B cell (primary cell): ENCODE measurements at regions not wholly inside any gene's neighbourhood (a gene's known extent, or its start where the extent isn't known, plus 50 kb on each side); places are given as distances from the start of the nearest gene placed in this dataset.

Experiments used
- ATAC-seq: fragments of 200-7000 bp; cut with Tn5 transposase; one replicate; pipeline ENCODE4 v1.10.0; 2021; ENCODE audit warnings: low read depth, mild to moderate bottlenecking, moderate number of reproducible peaks, moderate library complexity
- CTCF ChIA-PET: fragments of 350-600 bp; sonication (Branson Sonifier 250); formaldehyde crosslinking; loops from one replicate; lab custom pipeline; 2021; ENCODE audit warnings: antibody characterized with exemption, inconsistent platforms; lab: Charles Lee
- POLR2A ChIA-PET: fragments of 350-600 bp; sonication (Branson Sonifier 250); formaldehyde crosslinking; loops from one replicate; lab custom pipeline; 2021; ENCODE audit warnings: antibody characterized with exemption; lab: Charles Lee
- DNase-seq: peaks from one replicate; pipeline ENCODE4 v3.0.0; 2013
- H2AFZ ChIP-seq: 2 replicates; pipeline ENCODE4 v1.6.1; 2012; ENCODE audit warnings: mild to moderate bottlenecking, low read depth, low read length; ENCODE audit not compliant: insufficient read depth, poor library complexity, severe bottlenecking
- H3K27ac ChIP-seq, 2 donors: 1 replicate in 1 of 2; 2 replicates in 1 of 2; pipeline ENCODE4 v1.5.1; 2012 to 2013; ENCODE audit warnings: low read length in 2 of 2, mild to moderate bottlenecking in 2 of 2, moderate library complexity in 1 of 2
- H3K27me3 ChIP-seq, 4 experiments: fragments of 200-600 bp in 1 of 4; sonication (generic) in 1 of 4; replicated peaks in 1 of 4; 1 replicate in 2 of 4; 2 replicates in 2 of 4; pipeline versions ENCODE4 v1.6.1 to v1.7.0; 2013 to 2016; ENCODE audit warnings: low read length in 3 of 4, mild to moderate bottlenecking in 2 of 4, mixed read lengths in 1 of 4, moderate library complexity in 1 of 4; ENCODE audit not compliant: insufficient read depth in 4 of 4, control insufficient read depth in 3 of 4; ENCODE audit errors: control extremely low read depth in 1 of 4
- H3K36me3 ChIP-seq, 2 experiments: replicated peaks in 1 of 2; 1 replicate in 1 of 2; 2 replicates in 1 of 2; pipeline versions ENCODE4 v1.6.1 to v1.7.1; 2013; ENCODE audit warnings: low read length in 1 of 2; ENCODE audit not compliant: insufficient read depth in 2 of 2, control insufficient read depth in 1 of 2; ENCODE audit errors: control extremely low read depth in 1 of 2, extremely low read depth in 1 of 2
- H3K4me1 ChIP-seq, 2 donors: fragments of 200-600 bp in 1 of 2; sonication (generic) in 1 of 2; 1 replicate in 1 of 2; 2 replicates in 1 of 2; pipeline versions ENCODE4 v1.5.1 to v1.6.1; 2013 to 2017; ENCODE audit warnings: low read length in 2 of 2; ENCODE audit not compliant: control insufficient read depth in 2 of 2, insufficient read depth in 2 of 2
- H3K4me2 ChIP-seq: replicated peaks from 2 replicates; pipeline ENCODE3; 2012; ENCODE audit warnings: mild to moderate bottlenecking, low read depth, low read length; ENCODE audit not compliant: poor library complexity, severe bottlenecking
- H3K4me3 ChIP-seq, 5 experiments: fragments of 200-600 bp in 1 of 5; sonication (generic) in 1 of 5; 1 replicate in 3 of 5; 2 replicates in 2 of 5; pipeline versions ENCODE4 v1.5.1 to v1.7.0; 2011 to 2016; ENCODE audit warnings: low read length in 4 of 5, mild to moderate bottlenecking in 4 of 5, low read depth in 2 of 5, control low read depth in 1 of 5, moderate library complexity in 1 of 5; ENCODE audit not compliant: insufficient read depth in 1 of 5; ENCODE audit errors: control extremely low read depth in 1 of 5, extremely low read depth in 1 of 5
- H3K79me2 ChIP-seq: fragments of 200-600 bp; sonication (generic); one replicate; pipeline ENCODE4 v1.6.0; 2016; ENCODE audit warnings: low read length; ENCODE audit not compliant: control insufficient read depth, insufficient read depth
- H3K9ac ChIP-seq: fragments of 200-600 bp; sonication (generic); 2 replicates; pipeline ENCODE4 v1.6.1; 2017; ENCODE audit warnings: mild to moderate bottlenecking, low read length, moderate library complexity
- H3K9me3 ChIP-seq, 3 donors: one replicate each; pipeline versions ENCODE4 v1.6.1 to v1.7.1; 2013; ENCODE audit warnings: low read length in 2 of 3; ENCODE audit not compliant: control insufficient read depth in 2 of 3, insufficient read depth in 1 of 3; ENCODE audit errors: control extremely low read depth in 1 of 3
- H4K20me1 ChIP-seq: 2 replicates; pipeline ENCODE4 v1.6.0; 2012; ENCODE audit warnings: mild to moderate bottlenecking, low read length; ENCODE audit not compliant: insufficient read depth, control insufficient read depth, poor library complexity, severe bottlenecking
- H3K27ac Mint-ChIP-seq: one replicate; pipeline ENCODE4 v1.8.0; 2021; ENCODE audit warnings: mixed read lengths
- H3K27me3 Mint-ChIP-seq: one replicate; pipeline ENCODE4 v1.8.0; 2021; ENCODE audit warnings: mixed read lengths
- H3K4me1 Mint-ChIP-seq: one replicate; pipeline ENCODE4 v1.8.0; 2021; ENCODE audit warnings: mixed read lengths
- H3K4me3 Mint-ChIP-seq: one replicate; pipeline ENCODE4 v1.8.0; 2021; ENCODE audit warnings: mixed read lengths
- H3K9me3 Mint-ChIP-seq: one replicate; pipeline ENCODE4 v1.8.0; 2022; ENCODE audit warnings: mixed read lengths; ENCODE audit not compliant: insufficient read depth
- EZH2 ChIP-seq: IDR thresholded peaks from 2 replicates; pipeline ENCODE4 v1.6.1; 2012; ENCODE audit warnings: borderline replicate concordance, low read depth, mild to moderate bottlenecking, moderate library complexity, low read length; ENCODE audit not compliant: insufficient read depth, poor library complexity, severe bottlenecking
- WGBS: methylation state at CpG from one replicate; pipeline ENCODE4 v1.1.5; 2013; ENCODE audit warnings: missing lambda C conversion rate; ENCODE audit not compliant: insufficient coverage; 5-methylcytosine and 5-hydroxymethylcytosine counted together
- intact Hi-C: fragments of 100-400 bp; cut with micrococcal nuclease; formaldehyde crosslinking; loops from one replicate; pipeline ENCODE4 v1.10.0; 2022
- TF ChIP-seq, protein P1 (sequence below): fragments of 200-600 bp; IDR thresholded peaks from one replicate; pipeline ENCODE4 v1.8.0; 2022; ENCODE audit warnings: antibody characterized with exemption, mild to moderate bottlenecking

DNA sequence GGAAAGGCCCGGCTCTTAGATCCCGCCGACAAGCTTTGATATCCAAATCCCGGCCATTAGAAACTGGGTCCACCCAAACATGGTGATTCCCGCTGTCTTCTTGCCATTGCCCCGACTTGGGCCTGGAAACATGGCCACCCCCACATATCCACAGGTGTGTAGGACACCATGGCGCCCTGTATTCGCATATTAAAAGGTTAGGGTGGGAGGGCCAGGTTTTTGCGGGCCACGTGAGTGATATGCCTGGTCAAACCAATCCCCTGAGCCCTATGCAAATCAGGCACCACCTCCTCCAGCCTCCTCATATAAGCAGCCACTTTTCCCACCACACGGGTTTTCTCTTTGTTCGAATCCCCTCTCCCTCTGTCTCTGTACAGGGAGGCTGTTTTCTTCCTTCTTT is 766.4 kb downstream of the UQCRFS1 start:
- H3K27ac ChIP-seq = no peak overlapping the region
- H3K4me1 ChIP-seq = no peaks in the 10 kb centered on the region
- no peaks in the 10 kb centered on the region for H3K9me3 Mint-ChIP-seq
- no peak for DNase-seq
- TF ChIP-seq, protein P1, sequence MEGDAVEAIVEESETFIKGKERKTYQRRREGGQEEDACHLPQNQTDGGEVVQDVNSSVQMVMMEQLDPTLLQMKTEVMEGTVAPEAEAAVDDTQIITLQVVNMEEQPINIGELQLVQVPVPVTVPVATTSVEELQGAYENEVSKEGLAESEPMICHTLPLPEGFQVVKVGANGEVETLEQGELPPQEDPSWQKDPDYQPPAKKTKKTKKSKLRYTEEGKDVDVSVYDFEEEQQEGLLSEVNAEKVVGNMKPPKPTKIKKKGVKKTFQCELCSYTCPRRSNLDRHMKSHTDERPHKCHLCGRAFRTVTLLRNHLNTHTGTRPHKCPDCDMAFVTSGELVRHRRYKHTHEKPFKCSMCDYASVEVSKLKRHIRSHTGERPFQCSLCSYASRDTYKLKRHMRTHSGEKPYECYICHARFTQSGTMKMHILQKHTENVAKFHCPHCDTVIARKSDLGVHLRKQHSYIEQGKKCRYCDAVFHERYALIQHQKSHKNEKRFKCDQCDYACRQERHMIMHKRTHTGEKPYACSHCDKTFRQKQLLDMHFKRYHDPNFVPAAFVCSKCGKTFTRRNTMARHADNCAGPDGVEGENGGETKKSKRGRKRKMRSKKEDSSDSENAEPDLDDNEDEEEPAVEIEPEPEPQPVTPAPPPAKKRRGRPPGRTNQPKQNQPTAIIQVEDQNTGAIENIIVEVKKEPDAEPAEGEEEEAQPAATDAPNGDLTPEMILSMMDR = no peak
- no peak for TF ChIP-seq EZH2
- POLR2A ChIA-PET = no interaction called here
- CTCF ChIA-PET = no interaction called here
- H3K4me3 ChIP-seq = no peak overlapping the region
- no peaks in the 10 kb centered on the region for H3K27me3 Mint-ChIP-seq
- H3K27me3 ChIP-seq = no peaks in the 10 kb centered on the region
- H2AFZ ChIP-seq = no peak overlapping the region
- H3K27ac Mint-ChIP-seq = no peak overlapping the region
- H3K4me3 Mint-ChIP-seq = no peak overlapping the region
- no peaks in the 10 kb centered on the region for H3K79me2 ChIP-seq
- H3K9ac ChIP-seq = no peak overlapping the region
- peaks cover 0 to 17% (median 0%) of the 10 kb centered on the region in 3 donors for H3K9me3 ChIP-seq
- intact Hi-C loops = no loop called here
- H3K4me2 ChIP-seq = no peak overlapping the region
- no peaks in the 10 kb centered on the region for H4K20me1 ChIP-seq
- H3K36me3 ChIP-seq = no peaks in the 10 kb centered on the region
- no peak for ATAC-seq
- 86% methylated on average over 10 of the region's 12 CpGs for WGBS
- H3K4me1 Mint-ChIP-seq = no peaks in the 10 kb centered on the region

DNA sequence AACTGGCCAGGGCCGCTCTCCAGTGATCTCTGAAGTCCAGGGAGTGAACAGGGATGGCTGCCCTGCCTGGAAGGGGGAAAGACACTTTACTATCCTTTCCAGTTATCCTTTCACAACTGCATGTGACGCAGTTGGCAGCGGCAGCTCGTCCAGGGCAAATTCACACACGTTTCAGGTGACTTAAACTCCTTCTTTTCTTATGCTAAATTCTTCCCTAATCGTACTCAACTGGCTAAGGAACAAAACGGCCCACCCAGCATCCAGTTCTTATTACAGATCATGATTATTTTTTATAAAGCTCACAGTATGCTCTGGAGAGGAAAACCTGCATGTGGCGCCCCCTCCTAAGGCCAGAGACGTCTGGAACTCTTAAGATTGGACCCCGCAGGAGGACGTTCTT is 767.1 kb downstream of the UQCRFS1 start:
- no peak overlapping the region for H3K4me3 ChIP-seq
- DNase-seq (no peak), ATAC-seq (no peak)
- POLR2A ChIA-PET = no interaction called here
- H3K27me3 ChIP-seq = no peaks in the 10 kb centered on the region
- no peak overlapping the region for H3K27ac Mint-ChIP-seq
- H3K4me2 ChIP-seq = no peak overlapping the region
- H3K4me3 Mint-ChIP-seq = no peak overlapping the region
- no peaks in the 10 kb centered on the region for H3K4me1 ChIP-seq
- intact Hi-C loops = no loop called here
- CTCF ChIA-PET = no interaction called here
- H2AFZ ChIP-seq = no peak overlapping the region
- no peaks in the 10 kb centered on the region for H3K9me3 Mint-ChIP-seq
- no peak overlapping the region for H3K27ac ChIP-seq
- no peaks in the 10 kb centered on the region for H3K79me2 ChIP-seq
- H3K9me3 ChIP-seq = peaks cover 0 to 17% (median 0%) of the 10 kb centered on the region in 3 donors
- no peaks in the 10 kb centered on the region for H3K27me3 Mint-ChIP-seq
- no peaks in the 10 kb centered on the region for H3K36me3 ChIP-seq
- no peaks in the 10 kb centered on the region for H3K4me1 Mint-ChIP-seq
- no peak for TF ChIP-seq EZH2
- TF ChIP-seq, protein P1 = no peak
- H4K20me1 ChIP-seq = no peaks in the 10 kb centered on the region
- 93% methylated on average over 8 of the region's 11 CpGs for WGBS
- H3K9ac ChIP-seq = no peak overlapping the region
